ENCODE measurements at regions not wholly inside any gene's neighbourhood (a gene's known extent, or its start where the extent isn't known, plus 50 kb on each side); places are given as distances from the start of the nearest gene placed in this dataset.

DNA sequence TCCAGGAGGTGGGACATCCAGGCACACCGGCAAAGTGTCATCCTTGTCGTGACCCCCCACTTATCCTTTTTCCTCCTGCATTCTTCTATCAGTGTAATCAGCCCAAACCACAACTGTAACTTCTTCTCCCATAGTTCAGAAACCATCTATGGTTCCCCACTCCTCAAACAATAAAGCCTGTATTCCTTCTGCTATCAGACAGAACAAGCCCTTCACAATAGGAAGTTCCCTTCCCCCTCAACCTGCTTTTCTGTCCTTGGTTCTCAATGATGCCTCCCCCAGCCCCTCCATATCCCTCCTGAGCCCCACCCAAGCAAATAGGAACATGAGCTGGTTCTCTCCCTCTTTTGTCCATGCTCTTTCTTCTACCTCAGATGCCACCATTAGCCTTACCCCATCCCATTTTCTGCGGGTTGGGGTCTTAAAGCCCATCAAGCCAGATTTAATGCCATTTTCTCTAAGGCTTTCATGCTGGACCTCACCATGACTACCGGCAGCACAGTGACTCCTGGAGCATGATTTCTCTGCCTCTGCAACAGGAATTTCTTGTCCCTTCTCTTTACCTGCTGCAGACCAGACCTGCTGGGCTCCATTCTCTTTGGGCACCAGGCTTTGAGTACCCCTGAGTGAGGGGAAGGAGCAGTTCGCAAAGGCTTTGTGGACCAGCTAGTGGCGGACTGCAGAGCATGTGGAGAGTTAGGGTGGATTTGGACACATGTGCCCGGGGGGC is 92.8 kb upstream of the PAX2 start:
- TF ChIP-seq POLR2A (IDR thresholded peaks at IDR 0.05) = no peak
- no peak for TF ChIP-seq POLR2AphosphoS5 (IDR thresholded peaks at IDR 0.05)
- no peak for TF ChIP-seq EP300 (IDR thresholded peaks at IDR 0.05)
- TF ChIP-seq, protein P1, sequence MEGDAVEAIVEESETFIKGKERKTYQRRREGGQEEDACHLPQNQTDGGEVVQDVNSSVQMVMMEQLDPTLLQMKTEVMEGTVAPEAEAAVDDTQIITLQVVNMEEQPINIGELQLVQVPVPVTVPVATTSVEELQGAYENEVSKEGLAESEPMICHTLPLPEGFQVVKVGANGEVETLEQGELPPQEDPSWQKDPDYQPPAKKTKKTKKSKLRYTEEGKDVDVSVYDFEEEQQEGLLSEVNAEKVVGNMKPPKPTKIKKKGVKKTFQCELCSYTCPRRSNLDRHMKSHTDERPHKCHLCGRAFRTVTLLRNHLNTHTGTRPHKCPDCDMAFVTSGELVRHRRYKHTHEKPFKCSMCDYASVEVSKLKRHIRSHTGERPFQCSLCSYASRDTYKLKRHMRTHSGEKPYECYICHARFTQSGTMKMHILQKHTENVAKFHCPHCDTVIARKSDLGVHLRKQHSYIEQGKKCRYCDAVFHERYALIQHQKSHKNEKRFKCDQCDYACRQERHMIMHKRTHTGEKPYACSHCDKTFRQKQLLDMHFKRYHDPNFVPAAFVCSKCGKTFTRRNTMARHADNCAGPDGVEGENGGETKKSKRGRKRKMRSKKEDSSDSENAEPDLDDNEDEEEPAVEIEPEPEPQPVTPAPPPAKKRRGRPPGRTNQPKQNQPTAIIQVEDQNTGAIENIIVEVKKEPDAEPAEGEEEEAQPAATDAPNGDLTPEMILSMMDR (IDR thresholded peaks at IDR 0.05) = no peak
- Histone ChIP-seq H3K27me3 (peaks cover 90% of the 10 kb centered on the region), H3K36me3 (no peaks in the 10 kb centered on the region), H3K9me3 (no peaks in the 10 kb centered on the region), H3K4me3 (no peak overlapping the region), H3K27ac (no peak overlapping the region), H3K4me1 (peaks cover 35% of the 10 kb centered on the region)
- DNase-seq (ENCODE audit: low spot score in 2 of 2) = no peak
- 62% methylated on average over 6 of the region's 7 CpGs for WGBS

DNA sequence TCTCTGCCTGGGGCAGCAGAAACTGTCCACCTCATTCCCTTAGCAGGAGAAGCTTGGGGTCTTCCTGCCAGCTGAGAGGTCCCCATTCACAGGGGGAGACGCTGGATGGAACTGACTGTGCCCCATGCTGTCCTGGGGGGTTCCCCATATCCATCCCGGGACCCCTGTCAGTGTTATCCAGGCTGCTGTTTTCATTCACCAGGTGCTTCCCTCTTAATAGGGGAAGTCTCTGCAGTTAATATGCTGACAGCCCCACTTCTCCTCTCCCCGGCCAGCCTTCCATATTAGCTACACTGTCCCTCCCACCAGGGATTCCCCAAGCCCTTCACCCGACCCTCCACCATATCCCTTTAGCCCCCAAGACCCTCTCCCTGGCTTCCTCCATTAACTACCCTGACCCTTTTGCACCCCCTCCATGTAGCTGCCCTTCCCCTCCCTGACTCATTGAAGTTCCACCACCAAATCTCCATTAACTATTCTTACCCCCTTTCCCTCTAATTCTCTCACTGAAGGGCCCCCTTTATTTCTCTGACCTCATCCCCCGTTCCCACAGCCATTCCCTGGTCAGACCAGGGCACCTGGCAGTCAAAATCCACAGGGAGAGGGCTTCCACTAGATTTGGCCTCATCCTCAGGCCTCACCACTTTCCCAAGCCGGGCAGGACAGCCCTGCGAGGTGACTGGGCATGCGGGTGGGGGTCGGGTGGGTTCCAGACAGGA is 92.0 kb upstream of the PAX2 start:
- Histone ChIP-seq H3K36me3 (no peaks in the 10 kb centered on the region), H3K4me1 (peaks cover 35% of the 10 kb centered on the region), H3K9me3 (no peaks in the 10 kb centered on the region), H3K27ac (no peak overlapping the region), H3K4me3 (peak overlapping the region; percentile 30), H3K27me3 (peaks cover 90% of the 10 kb centered on the region)
- no peak for TF ChIP-seq EP300 (IDR thresholded peaks at IDR 0.05)
- TF ChIP-seq, protein P1 (IDR thresholded peaks at IDR 0.05) = no peak
- TF ChIP-seq POLR2A (IDR thresholded peaks at IDR 0.05) = no peak
- no peak for TF ChIP-seq POLR2AphosphoS5 (IDR thresholded peaks at IDR 0.05)
- DNase-seq (ENCODE audit: low spot score in 2 of 2) = no peak
- 8% methylated on average over 9 of the region's 9 CpGs for WGBS

DNA sequence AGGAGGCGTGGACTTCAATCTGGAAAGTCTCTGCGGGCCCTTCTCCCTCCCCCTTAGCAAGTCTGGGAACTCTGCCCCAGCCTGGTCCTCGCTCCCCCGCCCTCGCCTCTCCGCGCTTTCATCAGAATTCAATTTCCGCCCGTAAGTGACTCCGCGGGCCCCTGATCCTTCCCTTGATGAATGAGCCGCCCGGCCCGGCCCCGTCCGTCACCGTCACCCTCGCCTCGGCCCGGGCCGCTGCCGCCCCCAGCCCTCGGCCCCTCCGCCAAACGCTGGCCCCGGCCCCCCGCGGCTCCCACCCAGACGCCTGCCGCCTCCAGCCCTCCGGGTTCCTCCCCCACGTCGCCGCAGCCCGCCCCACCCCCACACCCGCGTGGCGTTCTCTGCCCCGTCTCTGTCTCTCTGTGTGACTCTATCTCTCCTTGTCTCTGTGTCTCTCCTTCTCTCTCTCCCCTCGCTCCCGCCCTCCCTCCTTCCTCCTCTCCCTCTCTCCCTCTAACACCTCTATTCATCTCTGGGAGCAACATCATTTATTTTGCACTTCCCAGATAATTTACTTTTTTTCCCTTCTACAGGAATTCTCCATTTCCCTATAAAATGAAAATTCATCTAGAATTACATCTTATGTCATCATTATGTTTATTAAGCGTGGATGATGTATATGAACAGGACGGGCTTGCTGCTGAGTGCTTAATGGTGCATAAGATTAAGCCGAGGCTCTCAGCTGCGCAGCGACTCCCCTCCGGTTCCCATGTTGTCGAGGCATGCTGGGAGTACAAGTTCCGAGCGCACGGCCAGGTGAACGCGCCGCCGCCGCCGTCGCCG is 91.2 kb upstream of the PAX2 start:
- Histone ChIP-seq H3K4me1 (peaks cover 35% of the 10 kb centered on the region), H3K27me3 (peaks cover 90% of the 10 kb centered on the region), H3K27ac (no peak overlapping the region), H3K9me3 (no peaks in the 10 kb centered on the region), H3K36me3 (no peaks in the 10 kb centered on the region), H3K4me3 (peak overlapping the region; percentile 30)
- 2% methylated on average over 59 of the region's 59 CpGs for WGBS
- TF ChIP-seq POLR2AphosphoS5 (IDR thresholded peaks at IDR 0.05) = no peak
- no peak for TF ChIP-seq POLR2A (IDR thresholded peaks at IDR 0.05)
- TF ChIP-seq EP300 (IDR thresholded peaks at IDR 0.05) = no peak
- TF ChIP-seq, protein P1 (IDR thresholded peaks at IDR 0.05) = no peak
- DNase-seq (ENCODE audit: low spot score in 2 of 2) = no peak

DNA sequence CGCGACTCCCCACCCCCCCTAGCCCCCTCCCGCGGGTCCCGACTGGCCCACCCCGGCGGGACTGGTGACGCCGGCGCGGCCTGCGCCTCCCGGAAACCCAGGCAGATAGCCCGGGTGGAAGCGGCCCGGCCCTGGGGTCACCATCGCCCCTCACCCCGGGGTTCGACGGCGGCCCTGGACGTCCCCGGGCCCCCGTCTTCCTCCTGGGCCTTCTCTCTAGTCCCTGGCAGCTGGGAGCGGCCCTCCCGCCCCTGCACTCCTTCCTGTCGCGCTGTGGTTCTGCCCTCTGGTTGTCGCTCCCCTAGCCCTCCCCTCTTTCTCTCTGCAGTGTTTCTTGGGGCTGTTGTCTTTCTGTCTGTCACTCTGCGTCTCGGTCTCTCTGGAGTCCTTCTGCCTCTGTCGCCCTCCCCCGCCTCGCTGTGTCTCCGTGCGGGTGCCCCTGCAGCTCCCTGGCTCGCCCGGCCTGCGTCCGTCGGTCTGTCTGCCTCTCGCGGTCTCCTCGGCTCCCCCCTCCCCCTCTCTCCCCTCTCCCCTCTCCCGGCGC is 90.5 kb upstream of the PAX2 start:
- H3K27ac ChIP-seq = no peak overlapping the region
- TF ChIP-seq POLR2A (IDR thresholded peaks at IDR 0.05) (no peak), EP300 (IDR thresholded peaks at IDR 0.05) (no peak)
- 2% methylated on average over 46 of the region's 46 CpGs for WGBS
- no peaks in the 10 kb centered on the region for H3K9me3 ChIP-seq
- peak overlapping the region; percentile 30 for H3K4me3 ChIP-seq
- H3K4me1 ChIP-seq = peaks cover 41% of the 10 kb centered on the region
- peaks cover 90% of the 10 kb centered on the region for H3K27me3 ChIP-seq
- no peak for DNase-seq (ENCODE audit: low spot score in 2 of 2)
- H3K36me3 ChIP-seq = no peaks in the 10 kb centered on the region

DNA sequence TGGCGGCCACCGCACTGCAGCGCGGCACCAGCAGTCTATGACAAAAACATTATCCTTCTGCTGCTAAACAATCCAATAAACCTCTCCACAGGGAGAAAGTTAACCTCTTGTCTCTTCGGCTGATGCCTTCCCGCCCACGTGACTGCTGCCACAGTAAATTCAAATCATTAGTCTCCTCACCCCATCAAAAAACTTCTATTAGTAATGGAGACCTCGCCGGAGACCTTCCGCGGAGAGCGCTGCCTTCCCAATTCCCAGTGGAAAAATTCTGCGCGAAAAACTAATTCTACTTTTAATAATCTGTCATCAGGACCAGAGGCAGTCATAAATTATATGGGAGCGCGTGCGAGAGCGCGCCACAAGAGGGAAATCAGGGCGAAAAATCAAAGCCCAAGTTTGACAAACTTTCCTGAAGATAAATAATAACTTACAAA is 90.0 kb upstream of the PAX2 start:
- WGBS = 2% methylated on average over 20 of the region's 20 CpGs

More for the DNA sequence above, 90.0 kb upstream of the PAX2 start:
- Histone ChIP-seq H3K27ac (no peak overlapping the region), H3K27me3 (peaks cover 90% of the 10 kb centered on the region), H3K4me1 (peaks cover 41% of the 10 kb centered on the region), H3K36me3 (no peaks in the 10 kb centered on the region), H3K9me3 (no peaks in the 10 kb centered on the region), H3K4me3 (peak overlapping the region; percentile 30)
- DNase-seq (ENCODE audit: low spot score in 2 of 2) = no peak
- TF ChIP-seq POLR2AphosphoS5 (IDR thresholded peaks at IDR 0.05) (no peak), EP300 (IDR thresholded peaks at IDR 0.05) (no peak), POLR2A (IDR thresholded peaks at IDR 0.05) (no peak)
- TF ChIP-seq, protein P1 (IDR thresholded peaks at IDR 0.05) = no peak
